K562 (cell line): ENCODE measurements at regions not wholly inside any gene's neighbourhood (a gene's known extent, or its start where the extent isn't known, plus 50 kb on each side); places are given as distances from the start of the nearest gene placed in this dataset.

Experiments
- ATAC-seq: fragments of 200-7000 bp; cut with Tn5 transposase; 3 replicates; pipeline ENCODE4 v1.9.1; 2020; ENCODE audit warnings: moderate library complexity
- BruUV-seq: library from RNA; stranded (reverse); fragments of 400-500 nt; replicated peaks from 2 replicates; lab custom pipeline; 2021; lab: Mats Ljungman, UMichigan
- CTCF ChIA-PET: fragments of 300-600 bp; formaldehyde crosslinking; extraction: SDS; loops from one replicate; lab custom pipeline; 2021; ENCODE audit warnings: low intra/inter-chr PET ratio; lab: Yijun Ruan, JAX
- POLR2A ChIA-PET: fragments of 300-600, 350-650 bp; sonication (Branson Sonifier 250); formaldehyde crosslinking; extraction: SDS; loops from one replicate; lab custom pipeline; 2021; ENCODE audit warnings: antibody characterized with exemption, inconsistent platforms; lab: Yijun Ruan, JAX
- DNase-seq, 4 experiments: peaks; one replicate each; pipeline versions ENCODE4 v3.0.0 to v3.0.0-alpha.2; 2011 to 2018; ENCODE audit warnings: low spot score in 3 of 4, mixed read lengths in 3 of 4; ENCODE audit errors: extremely low read depth in 1 of 4
- FAIRE-seq: peaks from 2 replicates; lab custom pipeline; 2011; peaks lifted over from hg19 to GRCh38; lab: Jason Lieb, UNC
- H2AFZ ChIP-seq: 2 replicates; pipeline ENCODE4 v1.6.0; 2011; ENCODE audit warnings: low read depth, low read length, control low read depth, inconsistent platforms
- H3K27ac ChIP-seq: fragments of 200-600 bp; 3 replicates; pipeline ENCODE4 v1.8.0; 2011; ENCODE audit warnings: low read depth, mild to moderate bottlenecking, control low read depth, inconsistent platforms, low read length, moderate library complexity, mixed read lengths; ENCODE audit errors: extremely low read depth
- H3K27me3 ChIP-seq, 2 experiments: fragments of 300-600 bp in 1 of 2; 2 replicates in 1 of 2; 3 replicates in 1 of 2; pipeline versions ENCODE4 v1.6.0 to v1.8.0; 2011; ENCODE audit warnings: inconsistent platforms in 2 of 2, low read length in 2 of 2, mild to moderate bottlenecking in 1 of 2, mixed read lengths in 1 of 2, moderate library complexity in 1 of 2; ENCODE audit not compliant: control insufficient read depth in 2 of 2, insufficient read depth in 2 of 2
- H3K36me3 ChIP-seq: fragments of 300-600 bp; 3 replicates; pipeline ENCODE4 v1.8.0; 2011; ENCODE audit warnings: mild to moderate bottlenecking, low read length, inconsistent platforms; ENCODE audit not compliant: control insufficient read depth, insufficient read depth
- H3K4me1 ChIP-seq, 2 experiments: fragments of 200-600 bp in 1 of 2; replicated peaks in 1 of 2; 2 replicates in 1 of 2; 3 replicates in 1 of 2; pipeline versions ENCODE4 v1.5.1 to v1.8.0; 2011; ENCODE audit warnings: inconsistent platforms in 2 of 2, low read length in 2 of 2, mild to moderate bottlenecking in 1 of 2, mixed read lengths in 1 of 2, moderate library complexity in 1 of 2; ENCODE audit not compliant: control insufficient read depth in 2 of 2, insufficient read depth in 2 of 2
- H3K4me2 ChIP-seq: 2 replicates; pipeline ENCODE4 v1.6.1; 2011; ENCODE audit warnings: low read length, control low read depth, inconsistent platforms, mixed read lengths; ENCODE audit not compliant: insufficient read depth
- H3K4me3 ChIP-seq: fragments of 200-600 bp; sonication (generic), shearing (Covaris generic); 2 replicates; pipeline ENCODE4 v1.5.1; 2016; ENCODE audit warnings: control low read depth, inconsistent platforms
- H3K79me2 ChIP-seq: fragments of 200-600 bp; 3 replicates; pipeline ENCODE4 v1.8.0; 2011; ENCODE audit warnings: low read length, inconsistent platforms; ENCODE audit not compliant: control insufficient read depth, insufficient read depth
- H3K9ac ChIP-seq, 2 experiments: 2 replicates each; pipeline versions ENCODE4 v1.6.0 to v1.6.1; 2011; ENCODE audit warnings: low read depth in 2 of 2, low read length in 2 of 2, control low read depth in 1 of 2, inconsistent platforms in 1 of 2, mild to moderate bottlenecking in 1 of 2, mixed read lengths in 1 of 2; ENCODE audit not compliant: insufficient read depth in 1 of 2
- H3K9me1 ChIP-seq: one replicate; pipeline ENCODE4 v1.6.0; 2011; ENCODE audit warnings: inconsistent platforms, mild to moderate bottlenecking, low read length, moderate library complexity; ENCODE audit not compliant: control insufficient read depth, insufficient read depth
- H3K9me3 ChIP-seq: replicated peaks from 2 replicates; pipeline ENCODE4 v1.5.1; 2011; ENCODE audit warnings: low read depth, low read length, inconsistent platforms; ENCODE audit not compliant: control insufficient read depth, insufficient read depth
- H4K20me1 ChIP-seq: replicated peaks from 2 replicates; pipeline ENCODE4 v1.6.1; 2011; ENCODE audit warnings: low read length, inconsistent platforms, mixed read lengths; ENCODE audit not compliant: control insufficient read depth, insufficient read depth
- ARHGAP35 ChIP-seq: fragments of 450-650 bp; IDR thresholded peaks from 2 replicates; pipeline ENCODE4 v1.6.1; 2018; ENCODE audit not compliant: partially characterized antibody
- ESRRA ChIP-seq: fragments of 450-650 bp; IDR thresholded peaks from 2 replicates; pipeline ENCODE4 v1.6.1; 2014; ENCODE audit warnings: low read depth, mild to moderate bottlenecking, moderate library complexity, borderline replicate concordance
- ETV5 ChIP-seq: sonication (generic); formaldehyde crosslinking; IDR thresholded peaks from 2 replicates; pipeline ENCODE4 v1.4.0; 2020; ENCODE audit warnings: low read depth, mild to moderate bottlenecking, missing genetic modification reagents
- MCM3 ChIP-seq: fragments of 450-650 bp; IDR thresholded peaks from 2 replicates; pipeline ENCODE4 v1.6.1; 2016
- MGA ChIP-seq: fragments of 450-650 bp; IDR thresholded peaks from 2 replicates; pipeline ENCODE4 v1.6.1; 2016; ENCODE audit warnings: mild to moderate bottlenecking, moderate library complexity
- SPI1 ChIP-seq: IDR thresholded peaks from 2 replicates; pipeline ENCODE4 v1.6.1; 2011; ENCODE audit warnings: low read depth, low read length, control low read depth, borderline replicate concordance
- THRA ChIP-seq: fragments of 450-650 bp; IDR thresholded peaks from 2 replicates; pipeline ENCODE4 v1.6.1; 2017; ENCODE audit warnings: mild to moderate bottlenecking, moderate library complexity
- ZNF41 ChIP-seq: fragments of 250-450 bp; sonication (Bioruptor Pico); conservative IDR thresholded peaks from 2 replicates; pipeline ENCODE4 v1.4.0; 2020; ENCODE audit warnings: mild to moderate bottlenecking
- ZNF644 ChIP-seq: fragments of 200-800 bp; sonication (Bioruptor generic); IDR thresholded peaks from 2 replicates; pipeline ENCODE4 v1.6.1; 2016; ENCODE audit warnings: low read depth, missing genetic modification characterization, missing compliant biosample characterization
- WGBS: fragments of 100-300 bp; shearing (Covaris generic); methylation state at CpG from one replicate; pipeline ENCODE4 v1.1.6; 2016; ENCODE audit warnings: low coverage, mixed read lengths; ENCODE audit not compliant: insufficient coverage; ENCODE audit errors: missing lambda C conversion rate; 5-methylcytosine and 5-hydroxymethylcytosine counted together
- in situ Hi-C: fragments of 300-500 bp; cut with MboI; formaldehyde crosslinking; loops from 4 replicates; pipeline ENCODE4 v1.15.0; 2018; ENCODE audit warnings: inconsistent platforms, mixed read lengths
- intact Hi-C: fragments of 100-400 bp; cut with micrococcal nuclease; formaldehyde crosslinking; loops from 2 replicates; pipeline ENCODE4 v1.14.2; 2022

GRCh38 chr3:106403371-106404145 is 534.7 kb upstream of the CBLB start:
- no TSS peak for BruUV-seq
- H3K9me3 ChIP-seq: no peaks in the 10 kb centered on the region
- H3K9me1 ChIP-seq: no peaks in the 10 kb centered on the region
- in situ Hi-C loops (no loop called here), intact Hi-C loops (no loop called here)
- H3K4me2 ChIP-seq: no peak overlapping the region
- H3K36me3 ChIP-seq: no peaks in the 10 kb centered on the region
- FAIRE-seq (no peak), ATAC-seq (no peak), DNase-seq (no peak)
- ChIA-PET POLR2A (no interaction called here), CTCF (no interaction called here)
- no peak overlapping the region for H3K4me3 ChIP-seq
- no peaks in the 10 kb centered on the region for H4K20me1 ChIP-seq
- H3K79me2 ChIP-seq: no peaks in the 10 kb centered on the region
- TF ChIP-seq ESRRA (no peak), ETV5 (CRISPR knock-in tag) (no peak), MCM3 (no peak), MGA (no peak), ARHGAP35 (no peak), SPI1 (no peak), ZNF41 (CRISPR knock-in tag) (no peak), ZNF644 (tag) (no peak), THRA (no peak)
- no peak overlapping the region for H3K27ac ChIP-seq
- WGBS: 0% methylated on average over 7 of the region's 7 CpGs
- no peaks in the 10 kb centered on the region for H3K27me3 ChIP-seq
- no peak overlapping the region for H3K9ac ChIP-seq
- H2AFZ ChIP-seq: no peak overlapping the region
- no peaks in the 10 kb centered on the region for H3K4me1 ChIP-seq
